ENCODE measurements at regions not wholly inside any gene's neighbourhood (a gene's known extent, or its start where the extent isn't known, plus 50 kb on each side); places are given as distances from the start of the nearest gene placed in this dataset.

DNA sequence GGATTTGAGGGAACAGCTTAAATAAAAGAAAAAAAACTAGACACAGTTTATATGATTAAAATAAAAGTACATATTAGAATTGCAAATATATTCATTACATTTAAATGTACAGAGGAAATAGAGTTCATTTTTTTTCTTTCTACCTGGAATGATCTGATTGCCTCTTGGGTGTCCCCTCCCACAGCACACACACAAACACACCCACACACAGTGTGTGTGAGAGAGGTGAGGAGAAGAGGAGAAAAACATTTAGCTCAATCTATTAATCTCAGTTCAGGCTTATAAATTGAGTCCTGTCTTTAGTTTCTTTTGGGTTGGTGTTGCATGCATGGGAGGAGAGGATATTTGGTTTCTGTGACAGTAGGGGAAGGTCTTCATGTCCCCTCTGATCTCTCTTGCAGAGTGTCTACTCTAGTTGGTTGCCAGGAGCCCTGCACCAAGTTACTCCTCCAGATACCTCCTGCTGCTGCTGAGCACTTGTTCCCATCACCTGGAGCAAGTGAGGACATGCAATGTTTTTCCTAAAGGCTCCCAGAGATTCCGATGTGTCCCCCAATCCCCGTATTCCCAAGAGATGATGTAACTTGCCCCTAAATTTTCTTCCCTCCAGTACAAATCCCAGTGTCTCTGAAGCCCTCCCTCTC, 50.8 kb upstream of the REG3A start:
- Histone ChIP-seq H3K27ac (ENCODE audit: low read depth, low read length) (no peak overlapping the region), H3K9me2 (replicated peaks; ENCODE audit: control insufficient read depth, low read length) (no peaks in the 10 kb centered on the region), H3K4me3 (ENCODE audit: low read length) (no peak overlapping the region), H3K79me2 (ENCODE audit: control insufficient read depth, low read length) (no peaks in the 10 kb centered on the region), H3K9me3 (ENCODE audit: control insufficient read depth, insufficient read depth, low read length) (no peaks in the 10 kb centered on the region), H3K4me2 (ENCODE audit: low read length) (no peak overlapping the region), H3F3A (ENCODE audit: control insufficient read depth, insufficient read depth) (no peaks in the 10 kb centered on the region), H3K4me1 (ENCODE audit: control insufficient read depth, low read length) (no peaks in the 10 kb centered on the region), H3K27me3 (ENCODE audit: control insufficient read depth, low read length) (no peaks in the 10 kb centered on the region), H3K36me3 (ENCODE audit: control insufficient read depth, low read length) (no peaks in the 10 kb centered on the region), H4K20me1 (ENCODE audit: control insufficient read depth, insufficient read depth, low read depth, low read length) (no peaks in the 10 kb centered on the region)
- no peak for TF ChIP-seq EZH2phosphoT487 (IDR thresholded peaks at IDR 0.05; ENCODE audit: borderline replicate concordance, low read length)
- TF ChIP-seq, protein P1, sequence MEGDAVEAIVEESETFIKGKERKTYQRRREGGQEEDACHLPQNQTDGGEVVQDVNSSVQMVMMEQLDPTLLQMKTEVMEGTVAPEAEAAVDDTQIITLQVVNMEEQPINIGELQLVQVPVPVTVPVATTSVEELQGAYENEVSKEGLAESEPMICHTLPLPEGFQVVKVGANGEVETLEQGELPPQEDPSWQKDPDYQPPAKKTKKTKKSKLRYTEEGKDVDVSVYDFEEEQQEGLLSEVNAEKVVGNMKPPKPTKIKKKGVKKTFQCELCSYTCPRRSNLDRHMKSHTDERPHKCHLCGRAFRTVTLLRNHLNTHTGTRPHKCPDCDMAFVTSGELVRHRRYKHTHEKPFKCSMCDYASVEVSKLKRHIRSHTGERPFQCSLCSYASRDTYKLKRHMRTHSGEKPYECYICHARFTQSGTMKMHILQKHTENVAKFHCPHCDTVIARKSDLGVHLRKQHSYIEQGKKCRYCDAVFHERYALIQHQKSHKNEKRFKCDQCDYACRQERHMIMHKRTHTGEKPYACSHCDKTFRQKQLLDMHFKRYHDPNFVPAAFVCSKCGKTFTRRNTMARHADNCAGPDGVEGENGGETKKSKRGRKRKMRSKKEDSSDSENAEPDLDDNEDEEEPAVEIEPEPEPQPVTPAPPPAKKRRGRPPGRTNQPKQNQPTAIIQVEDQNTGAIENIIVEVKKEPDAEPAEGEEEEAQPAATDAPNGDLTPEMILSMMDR (IDR thresholded peaks at IDR 0.05; ENCODE audit: low read depth, low read length, poor library complexity, severe bottlenecking): no peak
